Neural progenitor cell (in vitro differentiated cells): ENCODE measurements at regions not wholly inside any gene's neighbourhood (a gene's known extent, or its start where the extent isn't known, plus 50 kb on each side); places are given as distances from the start of the nearest gene placed in this dataset.
A peak's percentile ranks its signal among the peaks of the same experiment; 100 is the strongest.

ENCODE experiments used
- DNase-seq: peaks from one replicate; pipeline ENCODE4 v3.0.0-alpha.2; 2016; ENCODE audit warnings: low spot score
- H2AFZ ChIP-seq: fragments of 200-600 bp; sonication (generic); replicated peaks from 2 replicates; pipeline ENCODE4 v1.6.1; 2016; ENCODE audit warnings: antibody characterized with exemption
- H3F3A ChIP-seq: fragments of 200-600 bp; sonication (generic); 2 replicates; pipeline ENCODE4 v1.6.1; 2016; ENCODE audit warnings: antibody characterized with exemption, low read depth
- H3K27ac ChIP-seq: fragments of 200-600 bp; sonication (generic); 2 replicates; pipeline ENCODE4 v1.5.1; 2016; ENCODE audit warnings: mild to moderate bottlenecking
- H3K27me3 ChIP-seq: fragments of 200-600 bp; sonication (generic); 2 replicates; pipeline ENCODE4 v1.6.1; 2016; ENCODE audit warnings: mild to moderate bottlenecking, moderate library complexity
- H3K36me3 ChIP-seq: fragments of 200-600 bp; sonication (generic); 2 replicates; pipeline ENCODE4 v1.5.1; 2016
- H3K4me1 ChIP-seq: fragments of 200-600 bp; sonication (generic); 2 replicates; pipeline ENCODE4 v1.6.1; 2016; ENCODE audit warnings: mixed run types
- H3K4me2 ChIP-seq: fragments of 200-600 bp; sonication (generic); 2 replicates; pipeline ENCODE4 v1.6.1; 2016
- H3K4me3 ChIP-seq: fragments of 200-600 bp; sonication (generic); 2 replicates; pipeline ENCODE4 v1.5.1; 2016
- H3K79me2 ChIP-seq: fragments of 200-600 bp; sonication (generic); 2 replicates; pipeline ENCODE4 v1.6.1; 2016; ENCODE audit warnings: low read depth
- H3K9ac ChIP-seq: fragments of 200-600 bp; sonication (generic); 2 replicates; pipeline ENCODE4 v1.6.1; 2016
- H3K9me3 ChIP-seq: fragments of 200-600 bp; sonication (generic); 2 replicates; pipeline ENCODE4 v1.5.1; 2016; ENCODE audit warnings: low read depth
- H4K20me1 ChIP-seq: fragments of 200-600 bp; sonication (generic); 2 replicates; pipeline ENCODE4 v1.6.1; 2016; ENCODE audit warnings: low read depth
- H3K27ac Mint-ChIP-seq: 3 replicates; pipeline ENCODE4 v1.8.0; 2021; ENCODE audit warnings: mixed read lengths
- H3K27me3 Mint-ChIP-seq: 2 replicates; pipeline ENCODE4 v1.8.0; 2022; ENCODE audit warnings: low read depth, mild to moderate bottlenecking, inconsistent platforms, moderate library complexity, mixed read lengths; ENCODE audit not compliant: insufficient read depth
- H3K36me3 Mint-ChIP-seq: 3 replicates; pipeline ENCODE4 v1.8.0; 2021; ENCODE audit warnings: mixed read lengths
- H3K4me1 Mint-ChIP-seq: 3 replicates; pipeline ENCODE4 v1.8.0; 2021; ENCODE audit warnings: mixed read lengths
- H3K4me3 Mint-ChIP-seq: 3 replicates; pipeline ENCODE4 v1.8.0; 2021; ENCODE audit warnings: mild to moderate bottlenecking, moderate library complexity, mixed read lengths
- H3K9me3 Mint-ChIP-seq: 3 replicates; pipeline ENCODE4 v1.8.0; 2020; ENCODE audit warnings: mixed read lengths
- CTCF ChIP-seq: fragments of 200-600 bp; sonication (generic); IDR thresholded peaks from 2 replicates; pipeline ENCODE4 v1.5.1; 2017; ENCODE audit warnings: antibody characterized with exemption, mild to moderate bottlenecking
- EZH2 ChIP-seq: fragments of 200-600 bp; sonication (generic); IDR thresholded peaks from 2 replicates; pipeline ENCODE4 v1.6.1; 2017; ENCODE audit warnings: antibody characterized with exemption, mild to moderate bottlenecking, moderate library complexity
- EZH2phosphoT487 ChIP-seq: fragments of 200-600 bp; sonication (generic); IDR thresholded peaks from 2 replicates; pipeline ENCODE4 v1.6.1; 2017; ENCODE audit warnings: antibody characterized with exemption

- Histone ChIP-seq H3K27me3 (no peaks in the 10 kb centered on the region), H3K79me2 (no peaks in the 10 kb centered on the region), H3K4me2 (no peak overlapping the region), H3K4me1 (no peaks in the 10 kb centered on the region), H3F3A (no peaks in the 10 kb centered on the region), H3K9me3 (no peaks in the 10 kb centered on the region), H3K36me3 (no peaks in the 10 kb centered on the region), H3K9ac (no peak overlapping the region), H4K20me1 (no peaks in the 10 kb centered on the region), H3K4me3 (no peak overlapping the region), H3K27ac (no peak overlapping the region), H2AFZ (peak overlapping the region; percentile 7)
- Mint-ChIP-seq H3K9me3 (peaks cover 4% of the 10 kb centered on the region), H3K4me3 (no peak overlapping the region), H3K4me1 (no peaks in the 10 kb centered on the region), H3K27ac (no peak overlapping the region), H3K27me3 (no peaks in the 10 kb centered on the region), H3K36me3 (no peaks in the 10 kb centered on the region)
- TF ChIP-seq CTCF (peak; percentile 63), EZH2phosphoT487 (no peak), EZH2 (no peak)
- peak; percentile 59 for DNase-seq
These were observed 967.9 kb downstream of the FSCB start for GRCh38 chr14:43539210-43539609.

DNA sequence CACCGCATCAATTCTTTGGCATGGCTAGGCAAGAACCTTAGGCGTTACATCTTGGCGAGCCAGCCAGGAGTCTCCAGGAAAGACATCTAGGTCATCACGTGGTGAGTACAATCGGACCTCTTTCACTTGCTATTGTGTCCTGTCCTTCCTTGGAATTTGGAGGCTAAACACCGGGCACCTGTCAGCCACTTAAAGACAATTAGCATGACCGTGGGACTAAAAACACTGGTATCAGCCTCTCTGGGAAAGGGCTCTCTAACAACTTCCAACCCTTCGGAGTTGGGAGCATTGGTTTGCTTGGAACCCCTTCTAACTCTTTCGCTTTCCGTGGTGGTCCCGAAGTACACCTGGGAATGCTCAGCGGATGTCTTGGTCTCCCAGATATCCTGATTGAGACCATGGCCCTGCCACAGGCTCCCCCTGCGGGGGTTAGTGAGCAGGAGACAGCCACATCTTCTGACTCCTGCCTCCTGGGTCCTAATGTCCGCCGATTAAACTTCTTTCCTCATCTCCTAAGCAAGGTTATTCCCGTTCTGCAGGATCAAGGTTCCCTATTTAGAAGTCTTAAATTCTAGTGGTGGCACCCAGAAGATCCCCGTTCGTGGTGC lies 971.7 kb downstream of the FSCB start:
- DNase-seq: no peak
- Histone ChIP-seq H4K20me1 (no peaks in the 10 kb centered on the region), H3K4me3 (no peak overlapping the region), H3F3A (no peaks in the 10 kb centered on the region), H3K27me3 (no peaks in the 10 kb centered on the region), H2AFZ (no peak overlapping the region), H3K9ac (no peak overlapping the region), H3K9me3 (no peaks in the 10 kb centered on the region), H3K27ac (no peak overlapping the region), H3K79me2 (no peaks in the 10 kb centered on the region), H3K36me3 (no peaks in the 10 kb centered on the region), H3K4me2 (no peak overlapping the region), H3K4me1 (no peaks in the 10 kb centered on the region)
- no peak for TF ChIP-seq EZH2phosphoT487
- TF ChIP-seq CTCF: no peak
- no peak for TF ChIP-seq EZH2
- H3K36me3 Mint-ChIP-seq: no peaks in the 10 kb centered on the region
- H3K27ac Mint-ChIP-seq: no peak overlapping the region
- no peak overlapping the region for H3K4me3 Mint-ChIP-seq
- H3K27me3 Mint-ChIP-seq: no peaks in the 10 kb centered on the region
- H3K4me1 Mint-ChIP-seq: no peaks in the 10 kb centered on the region
- peaks cover 8% of the 10 kb centered on the region for H3K9me3 Mint-ChIP-seq

GRCh38 chr14:43532825-43533416 lies 974.2 kb downstream of the FSCB start:
- H3K27me3 Mint-ChIP-seq: no peaks in the 10 kb centered on the region
- H3K9me3 ChIP-seq: no peaks in the 10 kb centered on the region
- H3K36me3 ChIP-seq: no peaks in the 10 kb centered on the region
- H3K79me2 ChIP-seq: no peaks in the 10 kb centered on the region
- no peaks in the 10 kb centered on the region for H3K27me3 ChIP-seq
- DNase-seq: no peak
- H3K9me3 Mint-ChIP-seq: peaks cover 8% of the 10 kb centered on the region
- no peaks in the 10 kb centered on the region for H4K20me1 ChIP-seq
- no peak overlapping the region for H3K4me3 ChIP-seq
- H3F3A ChIP-seq: no peaks in the 10 kb centered on the region
- H3K27ac Mint-ChIP-seq: no peak overlapping the region
- no peaks in the 10 kb centered on the region for H3K36me3 Mint-ChIP-seq
- H3K4me1 Mint-ChIP-seq: no peaks in the 10 kb centered on the region
- TF ChIP-seq EZH2 (no peak), CTCF (no peak), EZH2phosphoT487 (no peak)
- H2AFZ ChIP-seq: no peak overlapping the region
- no peak overlapping the region for H3K4me3 Mint-ChIP-seq
- no peak overlapping the region for H3K27ac ChIP-seq
- no peak overlapping the region for H3K4me2 ChIP-seq
- H3K4me1 ChIP-seq: no peaks in the 10 kb centered on the region
- H3K9ac ChIP-seq: no peak overlapping the region
